ENCODE measurements at regions not wholly inside any gene's neighbourhood (a gene's known extent, or its start where the extent isn't known, plus 50 kb on each side); places are given as distances from the start of the nearest gene placed in this dataset.
"Not testable (repeated sequence)": the region's sequence is repeated elsewhere in the genome, so short reads cannot be mapped to it uniquely, and the experiment has no call there.

DNA sequence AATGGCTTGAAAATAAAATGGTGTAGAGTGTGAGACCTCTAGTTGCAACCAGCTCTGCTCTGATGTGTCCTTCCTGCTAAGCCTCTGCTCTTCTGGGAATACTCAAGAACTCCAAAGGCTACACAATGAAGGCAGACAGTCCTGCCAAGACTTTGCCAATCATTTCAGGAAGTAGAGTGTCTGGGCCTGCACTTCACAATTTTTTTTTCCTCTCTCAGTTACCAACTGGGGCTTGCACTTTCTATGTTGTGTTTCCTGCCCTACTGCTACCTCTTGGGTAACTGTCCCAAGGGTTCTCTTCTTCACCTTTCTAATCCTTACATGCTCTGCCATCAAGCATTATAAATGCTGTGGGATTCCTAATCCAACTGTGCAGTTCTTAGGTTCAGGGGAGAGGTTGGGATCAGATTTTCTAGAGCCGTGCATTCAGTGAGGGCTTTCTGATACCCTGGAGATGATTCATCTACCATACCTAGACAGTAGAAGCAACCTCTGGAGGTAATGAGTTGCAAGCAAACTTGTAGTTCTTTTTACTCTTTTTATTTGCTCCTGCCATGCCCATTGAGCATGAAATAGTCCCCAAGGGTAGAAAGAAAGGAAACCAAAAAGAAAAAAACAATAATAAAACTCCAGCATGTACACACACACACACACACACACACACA lies 365.9 kb downstream of the MLLT3 start:
- Histone ChIP-seq H3K4me1 (ENCODE audit: insufficient read depth, low read length) (no peaks in the 10 kb centered on the region), H3K9ac (ENCODE audit: low read depth, low read length) (no peak overlapping the region), H3K36me3 (ENCODE audit: insufficient read depth, low read length) (no peaks in the 10 kb centered on the region), H3K9me3 (ENCODE audit: control insufficient read depth, insufficient read depth, low read length) (no peaks in the 10 kb centered on the region)

DNA sequence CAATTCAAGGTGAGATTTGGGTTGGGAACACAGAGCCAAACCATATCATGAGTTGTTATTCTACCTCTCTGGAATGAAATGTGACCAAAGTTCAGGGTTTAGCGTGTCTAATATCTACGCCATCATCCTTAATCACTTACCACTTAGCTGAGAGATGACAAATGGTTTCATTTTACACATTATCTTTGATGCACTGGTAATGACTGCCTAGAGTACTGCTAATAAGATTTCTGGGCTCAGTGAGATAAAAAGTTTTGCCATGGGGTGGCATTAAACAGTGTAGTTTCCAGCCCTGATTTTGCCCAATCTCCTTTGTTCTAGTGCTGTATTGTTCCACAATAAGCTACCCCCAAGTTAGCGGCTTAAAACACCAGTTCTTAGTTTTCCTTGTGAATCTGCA lies 367.2 kb downstream of the MLLT3 start:
- Histone ChIP-seq H3K9ac (ENCODE audit: low read depth, low read length) (no peak overlapping the region), H3K4me1 (ENCODE audit: insufficient read depth, low read length) (no peaks in the 10 kb centered on the region), H3K36me3 (ENCODE audit: insufficient read depth, low read length) (no peaks in the 10 kb centered on the region), H3K9me3 (ENCODE audit: control insufficient read depth, insufficient read depth, low read length) (no peaks in the 10 kb centered on the region)

DNA sequence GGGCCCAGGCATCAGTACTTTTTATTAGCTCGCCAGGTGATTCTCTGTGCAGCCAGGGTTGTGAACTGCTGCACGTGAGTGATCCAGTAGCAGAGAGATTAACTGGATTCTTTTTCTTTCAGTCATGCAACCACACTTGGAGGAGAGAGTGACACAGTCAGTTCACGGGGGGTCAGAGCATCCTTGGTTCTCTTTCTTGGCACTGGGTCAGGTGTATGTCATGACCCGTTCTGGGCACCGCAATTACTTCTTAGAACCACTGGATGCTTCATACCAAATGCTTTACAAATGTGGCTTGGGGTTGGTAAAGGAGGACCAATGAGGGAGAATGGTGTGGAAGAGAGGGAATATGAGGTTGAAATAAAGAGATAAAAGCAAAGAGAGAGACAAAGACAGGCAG lies 368.7 kb downstream of the MLLT3 start:
- Histone ChIP-seq H3K9ac (ENCODE audit: low read depth, low read length) (no peak overlapping the region), H3K4me1 (ENCODE audit: insufficient read depth, low read length) (no peaks in the 10 kb centered on the region), H3K9me3 (ENCODE audit: control insufficient read depth, insufficient read depth, low read length) (no peaks in the 10 kb centered on the region), H3K36me3 (ENCODE audit: insufficient read depth, low read length) (no peaks in the 10 kb centered on the region)

DNA sequence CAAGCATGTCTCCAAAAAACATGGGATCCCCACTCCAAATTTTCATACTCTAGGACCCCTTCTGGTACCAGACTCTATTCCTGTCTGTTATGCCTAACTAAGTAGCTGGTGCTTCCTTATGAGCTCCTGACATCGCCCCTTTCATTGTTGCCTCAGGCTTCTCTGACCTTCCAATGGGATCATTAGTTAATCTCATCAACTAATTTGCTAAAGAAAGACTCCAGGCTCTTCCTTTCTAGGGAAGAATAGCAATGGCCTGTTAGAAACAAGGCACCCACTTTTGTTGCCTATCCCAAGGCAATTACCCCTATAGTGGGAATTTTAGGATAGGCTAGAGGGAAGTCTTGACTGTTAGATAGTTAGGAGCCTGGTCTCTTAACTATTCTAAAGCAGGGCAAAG lies 369.5 kb downstream of the MLLT3 start:
- no peak overlapping the region for H3K9ac ChIP-seq (ENCODE audit: low read depth, low read length)
- H3K4me1 ChIP-seq (ENCODE audit: insufficient read depth, low read length) = no peaks in the 10 kb centered on the region
- no peaks in the 10 kb centered on the region for H3K9me3 ChIP-seq (ENCODE audit: control insufficient read depth, insufficient read depth, low read length)
- H3K36me3 ChIP-seq (ENCODE audit: insufficient read depth, low read length) = no peaks in the 10 kb centered on the region

DNA sequence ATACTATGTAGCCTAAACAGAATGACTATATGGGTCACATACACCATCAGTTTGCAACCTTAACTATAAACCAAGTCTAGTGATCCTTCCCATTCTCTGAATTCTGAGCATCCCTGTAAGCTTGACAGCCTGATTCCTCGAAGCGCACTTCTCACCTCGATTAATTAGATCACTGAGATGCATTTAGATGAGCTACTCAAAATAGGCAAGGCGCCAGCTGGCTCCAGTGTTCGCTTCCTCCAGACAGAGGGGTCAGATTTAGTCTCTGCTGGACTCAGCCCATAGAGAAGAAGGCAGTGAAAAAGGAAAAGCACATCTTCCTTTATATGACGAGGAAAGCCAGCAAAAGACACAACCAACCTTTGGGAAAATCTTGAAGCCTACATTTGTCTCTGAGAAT lies 371.5 kb downstream of the MLLT3 start:
- no peaks in the 10 kb centered on the region for H3K36me3 ChIP-seq (ENCODE audit: insufficient read depth, low read length)
- H3K9ac ChIP-seq (ENCODE audit: low read depth, low read length) = no peak overlapping the region
- H3K9me3 ChIP-seq (ENCODE audit: control insufficient read depth, insufficient read depth, low read length) = no peaks in the 10 kb centered on the region
- no peaks in the 10 kb centered on the region for H3K4me1 ChIP-seq (ENCODE audit: insufficient read depth, low read length)

DNA sequence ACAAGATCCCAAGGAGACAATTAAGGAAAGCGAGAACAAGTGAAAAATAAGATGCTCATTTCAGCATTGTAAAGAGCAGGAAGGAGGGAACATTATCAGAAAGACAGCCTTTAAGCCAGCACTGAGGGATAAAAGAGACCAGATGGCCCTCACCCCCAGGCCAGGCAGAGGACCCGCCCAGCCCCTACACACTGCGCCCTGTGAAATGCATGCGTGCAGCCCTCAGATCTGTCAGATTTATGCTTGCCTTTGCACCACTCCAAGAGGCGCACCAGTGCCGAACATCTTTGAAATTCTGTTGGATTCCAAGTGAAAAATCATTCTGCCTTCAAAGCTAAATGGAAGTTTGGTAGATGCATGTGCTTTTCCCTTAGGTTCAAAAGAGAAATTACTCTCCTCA lies 378.0 kb downstream of the MLLT3 start:
- Histone ChIP-seq H3K9ac (ENCODE audit: low read depth, low read length) (no peak overlapping the region), H3K36me3 (ENCODE audit: insufficient read depth, low read length) (no peaks in the 10 kb centered on the region), H3K9me3 (ENCODE audit: control insufficient read depth, insufficient read depth, low read length) (no peaks in the 10 kb centered on the region), H3K4me1 (ENCODE audit: insufficient read depth, low read length) (no peaks in the 10 kb centered on the region)

DNA sequence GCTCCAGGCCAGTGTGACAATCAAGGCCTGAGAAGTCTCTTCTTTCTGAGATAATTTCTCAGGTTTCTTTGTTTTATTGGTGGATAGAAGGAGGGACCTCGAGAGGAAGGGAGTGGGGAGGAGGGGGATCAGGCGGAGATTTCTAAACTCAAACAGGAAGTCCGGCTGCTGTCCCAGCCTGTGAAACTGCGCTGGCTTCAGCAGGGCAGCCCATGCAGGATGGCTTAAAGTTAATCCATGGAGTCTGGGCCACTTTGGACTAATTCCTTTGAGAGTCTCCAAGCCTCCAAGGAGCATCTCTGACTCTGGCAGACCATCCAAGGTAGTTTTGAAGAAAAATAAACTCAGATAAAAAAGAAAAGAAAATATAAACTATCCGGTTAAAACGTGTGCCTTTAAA lies 378.5 kb downstream of the MLLT3 start:
- Histone ChIP-seq H3K9ac (ENCODE audit: low read depth, low read length) (no peak overlapping the region), H3K9me3 (ENCODE audit: control insufficient read depth, insufficient read depth, low read length) (no peaks in the 10 kb centered on the region), H3K36me3 (ENCODE audit: insufficient read depth, low read length) (no peaks in the 10 kb centered on the region), H3K4me1 (ENCODE audit: insufficient read depth, low read length) (no peaks in the 10 kb centered on the region)

DNA sequence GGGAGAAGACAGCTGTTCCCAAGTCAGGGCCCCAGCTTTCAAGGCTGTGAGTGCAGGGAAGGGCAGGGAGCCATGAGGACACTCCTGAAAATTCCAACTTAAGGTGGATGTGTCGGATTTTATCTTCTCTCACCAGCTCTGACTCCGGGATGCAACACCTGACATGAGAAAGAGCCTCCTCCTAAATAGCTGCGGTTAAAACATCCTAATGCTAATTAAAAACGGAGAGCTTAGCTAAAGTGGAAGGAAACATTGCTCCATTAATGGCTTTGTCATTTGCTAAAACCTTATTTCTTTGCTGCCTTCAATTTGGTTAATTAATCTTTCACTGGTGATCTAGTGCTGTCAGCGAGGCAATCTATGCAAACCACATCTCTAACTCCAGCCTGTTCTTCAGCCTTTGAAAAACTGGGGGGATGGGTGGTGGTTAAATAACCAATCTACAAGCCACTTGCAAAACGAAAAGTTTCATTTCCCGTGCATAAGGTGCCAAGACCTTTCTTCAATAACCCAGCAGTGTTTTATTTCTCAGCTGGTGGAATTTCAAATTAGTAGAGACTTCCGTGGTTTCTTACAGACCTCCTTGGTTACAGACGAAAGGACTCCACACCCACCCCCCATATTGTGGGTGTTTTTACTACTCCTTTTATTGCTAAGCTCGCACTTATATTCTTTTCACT lies 379.6 kb downstream of the MLLT3 start:
- Histone ChIP-seq H3K36me3 (ENCODE audit: insufficient read depth, low read length) (no peaks in the 10 kb centered on the region), H3K9ac (ENCODE audit: low read depth, low read length) (no peak overlapping the region)

DNA sequence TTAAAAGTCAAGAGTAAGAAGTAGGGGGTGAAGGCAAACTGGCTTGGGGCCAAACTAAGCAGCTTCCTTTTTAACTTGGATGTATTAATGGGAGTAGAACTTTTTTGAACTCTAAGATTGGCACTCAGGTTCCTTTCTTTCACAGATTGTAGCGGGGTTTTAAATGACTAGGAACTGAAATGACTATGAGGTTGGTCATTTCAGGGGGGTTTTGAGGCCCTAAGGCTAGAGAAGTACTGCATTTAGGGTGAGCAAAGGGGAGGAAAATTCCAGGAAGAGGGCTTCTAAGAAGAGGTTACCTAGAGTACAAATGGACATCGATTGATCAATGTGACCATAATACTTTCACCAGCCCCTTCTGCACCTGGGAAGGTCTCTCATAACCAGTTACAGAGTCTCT lies 381.8 kb downstream of the MLLT3 start:
- no peaks in the 10 kb centered on the region for H3K36me3 ChIP-seq (ENCODE audit: insufficient read depth, low read length)
- H3K4me1 ChIP-seq (ENCODE audit: insufficient read depth, low read length) = no peaks in the 10 kb centered on the region
- no peaks in the 10 kb centered on the region for H3K9me3 ChIP-seq (ENCODE audit: control insufficient read depth, insufficient read depth, low read length)
- no peak overlapping the region for H3K9ac ChIP-seq (ENCODE audit: low read depth, low read length)

More for the DNA sequence above, 379.6 kb downstream of the MLLT3 start:
- H3K9me3 ChIP-seq (ENCODE audit: control insufficient read depth, insufficient read depth, low read length) = no peaks in the 10 kb centered on the region
- H3K4me1 ChIP-seq (ENCODE audit: insufficient read depth, low read length) = no peaks in the 10 kb centered on the region

DNA sequence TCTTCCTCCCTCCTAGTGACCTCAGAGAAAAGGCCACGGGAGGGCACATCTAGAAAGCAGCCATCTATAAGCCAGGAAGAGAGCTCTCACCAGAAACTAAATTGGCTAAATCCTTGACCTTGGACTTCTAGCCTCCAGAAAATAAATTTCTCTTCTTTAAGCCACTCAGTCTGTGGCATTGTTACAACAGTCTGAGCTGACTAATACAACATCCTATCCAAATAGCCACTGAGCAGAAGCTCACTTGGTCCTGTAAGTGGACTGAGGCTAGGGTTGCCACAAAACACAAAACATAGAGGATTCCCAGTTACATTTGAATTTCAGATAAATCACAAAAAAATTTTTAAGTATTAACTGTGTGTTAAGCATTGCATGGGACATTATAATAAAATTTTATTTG lies 383.4 kb downstream of the MLLT3 start:
- H3K36me3 ChIP-seq (ENCODE audit: insufficient read depth, low read length) = no peaks in the 10 kb centered on the region
- no peaks in the 10 kb centered on the region for H3K9me3 ChIP-seq (ENCODE audit: control insufficient read depth, insufficient read depth, low read length)
- H3K4me1 ChIP-seq (ENCODE audit: insufficient read depth, low read length) = no peaks in the 10 kb centered on the region
- H3K9ac ChIP-seq (ENCODE audit: low read depth, low read length) = no peak overlapping the region

DNA sequence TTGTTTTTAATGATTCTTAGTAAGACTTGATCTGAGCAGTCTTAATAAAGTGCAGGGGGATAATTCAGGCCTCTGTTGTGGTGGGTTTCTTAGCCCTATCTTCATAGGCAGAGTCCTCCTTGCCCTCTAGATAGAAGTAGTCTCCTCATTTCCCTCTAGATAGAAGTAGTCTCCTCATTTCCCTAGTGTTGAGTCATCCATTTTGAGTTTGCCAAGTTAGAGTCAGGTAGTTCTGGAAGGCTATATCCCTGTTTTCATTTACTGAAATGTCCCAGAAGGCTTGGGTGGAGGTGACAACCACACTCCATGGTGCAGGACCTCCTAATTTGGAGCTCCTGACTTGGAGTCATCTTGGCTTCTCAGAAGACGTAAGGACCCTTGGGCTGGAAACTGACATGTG lies 384.6 kb downstream of the MLLT3 start:
- Histone ChIP-seq H3K4me1 (ENCODE audit: insufficient read depth, low read length) (no peaks in the 10 kb centered on the region), H3K9me3 (ENCODE audit: control insufficient read depth, insufficient read depth, low read length) (no peaks in the 10 kb centered on the region), H3K36me3 (ENCODE audit: insufficient read depth, low read length) (no peaks in the 10 kb centered on the region), H3K9ac (ENCODE audit: low read depth, low read length) (no peak overlapping the region)

DNA sequence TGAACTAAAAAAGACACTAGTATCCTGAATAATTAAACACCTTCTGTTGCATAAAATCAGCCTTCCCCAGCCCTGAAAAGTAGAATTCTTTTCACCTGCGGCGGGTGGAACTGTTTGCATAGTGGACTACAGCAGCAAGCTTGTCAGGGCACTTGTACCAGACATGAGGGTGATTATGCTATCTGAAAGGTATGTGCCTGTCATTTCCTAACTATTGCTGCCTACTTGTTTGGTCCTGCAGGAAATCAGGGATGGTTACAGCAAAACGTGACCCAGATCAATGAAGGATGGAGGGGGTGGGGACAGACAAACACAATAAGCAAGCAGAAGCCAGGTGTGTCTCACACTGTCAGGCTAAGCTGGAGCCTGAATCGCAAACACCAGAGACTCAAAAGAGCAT lies 385.6 kb downstream of the MLLT3 start:
- Histone ChIP-seq H3K9me3 (ENCODE audit: control insufficient read depth, insufficient read depth, low read length) (no peaks in the 10 kb centered on the region), H3K36me3 (ENCODE audit: insufficient read depth, low read length) (no peaks in the 10 kb centered on the region), H3K4me1 (ENCODE audit: insufficient read depth, low read length) (no peaks in the 10 kb centered on the region), H3K9ac (ENCODE audit: low read depth, low read length) (no peak overlapping the region)

DNA sequence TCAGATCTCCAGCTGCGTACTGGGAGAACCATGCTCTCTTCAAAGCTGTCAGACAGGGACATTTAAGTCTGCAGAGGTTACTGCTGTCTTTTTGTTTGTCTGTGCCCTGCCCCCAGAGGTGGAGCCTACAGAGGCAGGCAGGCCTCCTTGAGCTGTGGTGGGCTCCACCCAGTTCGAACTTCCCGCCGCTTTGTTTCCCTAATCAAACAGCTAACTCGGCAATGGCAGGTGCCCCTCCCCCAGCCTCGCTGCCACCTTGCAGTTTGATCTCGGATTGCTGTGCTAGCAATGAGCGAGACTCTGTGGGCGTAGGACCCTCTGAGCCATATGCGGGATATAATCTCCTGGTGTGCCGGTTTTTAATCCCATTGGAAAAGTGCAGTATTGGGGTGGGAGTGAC lies 387.1 kb downstream of the MLLT3 start:
- H3K9me3 ChIP-seq (ENCODE audit: control insufficient read depth, insufficient read depth, low read length); H3K9ac ChIP-seq (ENCODE audit: low read depth, low read length); H3K4me1 ChIP-seq (ENCODE audit: insufficient read depth, low read length); H3K36me3 ChIP-seq (ENCODE audit: insufficient read depth, low read length): not testable (repeated sequence)

DNA sequence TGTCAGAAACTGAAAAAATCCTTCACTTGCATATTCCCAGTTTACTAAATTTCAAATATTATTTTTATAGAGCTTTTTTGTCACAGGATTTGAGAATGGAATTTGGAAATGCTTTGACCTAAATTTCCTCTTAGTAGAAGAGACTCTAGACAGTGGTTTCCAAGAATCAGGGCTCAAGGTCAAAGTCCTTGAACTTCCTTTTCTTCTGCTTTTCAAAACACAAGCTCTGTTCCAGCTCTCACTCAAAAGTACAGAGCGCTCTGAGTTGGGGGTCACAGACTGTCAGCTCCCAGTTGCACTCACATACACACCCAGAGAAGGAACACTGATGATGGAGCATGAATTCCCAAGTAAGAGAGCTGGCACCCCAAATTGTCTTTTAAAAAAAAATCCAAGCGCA lies 394.2 kb downstream of the MLLT3 start:
- H3K4me1 ChIP-seq (ENCODE audit: insufficient read depth, low read length) = no peaks in the 10 kb centered on the region
- no peaks in the 10 kb centered on the region for H3K9me3 ChIP-seq (ENCODE audit: control insufficient read depth, insufficient read depth, low read length)
- H3K9ac ChIP-seq (ENCODE audit: low read depth, low read length) = no peak overlapping the region
- H3K36me3 ChIP-seq (ENCODE audit: insufficient read depth, low read length) = no peaks in the 10 kb centered on the region

DNA sequence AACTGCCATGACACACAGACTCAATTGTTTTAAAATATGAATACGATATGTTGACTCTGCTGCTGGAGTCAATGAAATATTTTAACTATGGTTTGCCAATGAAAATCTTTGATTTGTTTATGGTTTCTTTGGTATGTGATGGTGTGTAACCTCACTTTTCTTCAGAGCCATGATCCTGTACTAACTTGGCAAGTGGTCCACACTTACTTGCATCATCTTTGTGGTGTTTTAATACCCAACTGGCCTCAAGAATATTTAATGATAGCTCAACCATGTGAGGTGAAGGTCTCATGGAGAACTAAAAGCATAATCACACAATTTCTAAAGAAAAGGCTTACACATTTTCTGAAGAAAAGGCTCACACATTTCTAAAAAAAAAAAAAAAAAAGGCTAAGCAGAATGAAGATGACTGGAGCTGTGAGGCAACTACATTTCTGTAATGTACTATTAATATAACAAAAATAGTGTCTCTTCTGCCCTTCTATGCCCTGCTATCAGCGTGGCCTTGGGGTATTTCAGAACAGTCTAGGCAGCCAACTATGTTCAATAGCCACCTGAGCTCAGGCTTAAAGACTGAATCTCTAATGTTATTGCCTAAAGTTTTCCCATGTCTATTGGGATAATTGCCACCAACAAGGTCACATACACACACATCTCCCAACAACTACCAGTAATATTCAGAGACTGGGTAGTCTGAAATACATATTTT lies 395.0 kb downstream of the MLLT3 start:
- Histone ChIP-seq H3K36me3 (ENCODE audit: insufficient read depth, low read length) (no peaks in the 10 kb centered on the region), H3K9me3 (ENCODE audit: control insufficient read depth, insufficient read depth, low read length) (no peaks in the 10 kb centered on the region), H3K4me1 (ENCODE audit: insufficient read depth, low read length) (no peaks in the 10 kb centered on the region), H3K9ac (ENCODE audit: low read depth, low read length) (no peak overlapping the region)
